Epidermal melanocyte (primary cell): ENCODE measurements at regions not wholly inside any gene's neighbourhood (a gene's known extent, or its start where the extent isn't known, plus 50 kb on each side); places are given as distances from the start of the nearest gene placed in this dataset.
"Not testable (repeated sequence)": the region's sequence is repeated elsewhere in the genome, so short reads cannot be mapped to it uniquely, and the experiment has no call there.

Experiments used
- DNase-seq: peaks from one replicate; pipeline ENCODE4 v3.0.0; 2011; ENCODE audit warnings: low spot score; ENCODE audit not compliant: insufficient read length

DNA sequence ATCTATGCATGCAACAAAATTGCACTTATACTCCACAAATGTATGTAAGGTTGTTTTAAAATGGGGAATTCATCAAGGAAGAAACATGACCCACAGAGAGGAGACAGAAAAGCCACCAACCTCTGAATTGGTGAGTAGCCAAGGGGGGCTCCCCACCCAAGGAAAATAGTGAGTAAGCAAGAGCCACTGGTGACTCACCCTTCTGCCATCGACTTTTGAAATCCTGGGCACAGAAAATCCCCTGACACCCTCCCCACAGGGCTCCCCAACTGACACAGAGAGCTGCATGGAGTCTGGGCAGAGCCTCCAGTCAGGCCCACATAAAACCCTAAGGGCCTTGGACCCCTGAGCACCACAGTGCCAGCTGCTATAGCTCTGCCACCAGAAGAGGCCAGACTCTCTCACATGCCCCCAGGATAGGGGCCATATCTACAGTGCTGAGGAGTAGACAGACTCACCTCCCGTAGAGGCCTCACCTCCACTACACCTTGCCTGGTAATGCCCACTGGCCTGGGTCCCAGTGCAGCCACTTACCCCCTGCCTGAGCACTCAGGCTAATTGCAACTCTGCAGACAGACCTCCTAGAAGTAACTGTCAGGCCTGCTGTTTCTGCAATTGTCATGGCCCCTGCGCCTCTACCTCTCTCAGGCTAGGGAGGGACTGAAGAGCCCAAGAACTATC, 244.7 kb upstream of the WSB1 start:
- DNase-seq, result no peak

DNA sequence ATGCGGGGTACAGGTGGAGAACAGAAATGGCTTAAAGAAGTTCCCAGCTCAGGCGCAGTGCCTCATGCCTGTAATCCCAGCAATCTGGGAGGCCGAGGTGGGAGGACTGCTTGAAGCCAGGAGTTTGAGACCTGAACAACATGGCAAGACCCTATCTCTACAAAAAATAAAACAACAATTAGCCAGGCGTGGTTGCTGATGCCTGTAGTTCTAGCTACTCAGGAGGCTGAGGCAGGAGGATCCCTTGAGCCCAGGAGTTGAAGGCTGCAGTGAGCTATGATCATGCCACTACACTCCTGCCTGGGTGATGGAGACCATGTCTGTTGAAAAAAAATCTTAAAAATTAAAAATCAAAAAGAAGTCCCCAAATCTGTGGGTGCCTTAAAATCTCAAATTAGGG, 228.3 kb upstream of the WSB1 start:
- no peak for DNase-seq

DNA sequence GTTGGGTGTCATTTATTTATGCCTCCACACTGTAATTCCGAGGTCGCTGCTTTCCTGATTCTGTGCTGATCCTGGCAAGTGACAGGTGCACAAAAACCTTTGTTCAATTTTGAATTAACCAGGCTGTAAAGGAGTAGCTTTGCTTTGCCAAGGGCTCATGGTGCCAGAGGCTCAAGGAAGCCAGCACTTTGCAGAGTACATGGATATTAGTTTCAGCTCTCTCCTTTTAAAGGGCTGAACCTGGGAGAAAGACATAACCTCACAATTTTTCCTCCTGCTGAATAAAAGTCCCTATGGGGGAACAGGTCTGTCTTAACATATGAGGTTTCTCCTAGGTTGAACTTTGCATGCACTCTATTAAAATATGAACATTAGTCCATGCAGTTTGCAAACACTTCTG, 227.6 kb upstream of the WSB1 start:
- no peak for DNase-seq

DNA sequence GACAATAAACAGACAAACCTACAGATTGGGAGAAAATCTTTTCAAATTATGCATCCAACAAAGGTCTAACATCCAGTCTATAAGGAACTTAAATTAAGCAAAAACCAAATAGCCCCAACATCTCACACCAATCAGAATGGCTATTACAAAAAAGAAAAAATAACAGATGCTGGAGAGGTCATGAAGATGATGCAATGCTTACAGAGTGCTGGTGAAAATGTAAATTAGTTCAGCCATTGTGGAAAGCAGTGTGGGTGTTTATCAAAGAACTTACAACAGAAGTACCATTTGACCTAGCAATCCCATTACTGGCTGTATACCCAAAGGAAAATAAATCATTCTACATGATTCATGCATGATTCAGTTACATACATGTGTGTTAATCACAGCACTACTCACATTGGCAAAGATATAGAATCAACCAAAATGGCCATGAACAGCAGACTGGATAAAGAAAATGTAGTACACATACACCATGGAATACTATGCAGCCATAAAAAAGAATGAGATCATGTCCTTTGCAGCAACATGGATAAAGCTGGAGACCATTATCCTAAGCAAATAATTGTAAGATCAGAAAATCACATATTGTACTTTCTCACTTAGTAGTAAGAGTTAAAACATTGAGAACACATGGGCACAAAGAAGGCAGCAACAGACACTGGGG, 223.9 kb upstream of the WSB1 start:
- DNase-seq, result no peak

DNA sequence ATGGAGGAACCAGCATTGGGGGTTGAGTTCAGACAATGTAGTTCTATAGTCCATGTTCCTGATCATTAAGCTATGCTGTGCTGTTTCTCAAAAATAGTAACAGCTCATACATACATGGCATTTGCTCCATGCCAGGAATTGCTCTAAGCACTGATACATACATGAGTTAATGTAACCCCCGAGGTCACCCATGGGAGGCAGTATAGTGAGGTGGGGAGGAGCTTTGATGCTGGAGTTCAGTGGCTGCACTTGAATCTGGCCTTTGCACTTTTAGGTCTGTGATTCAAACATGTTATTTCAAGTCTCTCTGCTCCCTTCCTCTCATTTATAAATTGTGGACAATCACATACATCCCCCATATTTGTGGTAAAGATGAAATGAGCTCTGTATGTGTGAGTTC, 223.1 kb upstream of the WSB1 start:
- no peak for DNase-seq

DNA sequence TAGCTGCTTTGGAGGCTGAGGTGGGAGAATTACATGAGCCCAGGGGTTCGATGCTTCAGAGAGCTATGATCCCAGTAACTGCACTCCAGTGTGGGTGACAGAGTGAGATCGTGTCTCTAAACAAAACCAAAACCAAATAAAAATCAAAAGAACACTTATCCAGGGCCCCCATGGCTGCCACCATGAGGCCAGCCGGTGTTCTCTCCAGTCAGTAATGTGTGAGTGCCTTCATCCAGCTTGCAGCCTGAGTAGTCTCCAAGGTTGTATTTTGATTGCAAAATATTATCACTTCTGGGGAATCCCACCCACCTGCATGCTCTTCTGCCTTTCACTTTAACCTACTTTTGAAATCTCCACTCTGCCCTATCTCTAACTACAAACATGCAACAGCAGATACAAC, 221.0 kb upstream of the WSB1 start:
- DNase-seq, result no peak

DNA sequence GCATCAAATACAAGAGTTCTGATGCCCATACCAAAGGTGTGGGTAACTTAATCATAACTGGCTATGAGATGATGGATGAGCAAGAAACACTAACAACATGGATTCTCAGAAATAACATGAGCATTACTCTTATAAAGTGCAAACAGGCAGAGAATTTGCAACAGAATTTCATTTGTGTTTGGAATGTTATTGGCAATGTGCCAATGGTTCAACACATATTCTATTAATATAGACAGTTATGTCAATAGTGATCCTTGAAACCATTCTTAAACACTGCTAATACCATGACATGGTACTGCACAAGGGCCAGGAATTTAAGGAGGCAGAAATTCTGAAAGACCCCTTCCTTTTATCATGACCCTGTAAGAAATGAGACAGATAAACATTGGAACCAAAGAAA, 217.1 kb upstream of the WSB1 start:
- no peak for DNase-seq

DNA sequence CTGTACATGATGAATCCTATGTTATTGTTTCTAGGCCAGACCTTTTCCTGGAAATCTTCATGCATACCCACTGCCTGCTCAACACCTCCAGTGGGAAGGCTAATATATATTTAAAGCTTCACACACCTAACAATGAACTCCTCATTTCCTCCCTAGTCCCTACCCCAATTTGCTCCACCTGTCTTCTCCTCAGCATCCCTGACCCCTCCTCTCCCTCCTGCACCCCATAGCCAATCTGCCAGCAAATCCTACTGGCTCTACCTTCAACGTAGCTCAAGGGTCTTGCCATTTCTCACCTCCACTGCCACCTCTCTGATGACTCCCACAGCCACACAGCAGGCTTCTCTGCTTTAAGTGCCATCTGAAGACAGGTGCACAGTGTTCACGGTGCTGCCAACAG, 215.6 kb upstream of the WSB1 start:
- DNase-seq, result no peak

DNA sequence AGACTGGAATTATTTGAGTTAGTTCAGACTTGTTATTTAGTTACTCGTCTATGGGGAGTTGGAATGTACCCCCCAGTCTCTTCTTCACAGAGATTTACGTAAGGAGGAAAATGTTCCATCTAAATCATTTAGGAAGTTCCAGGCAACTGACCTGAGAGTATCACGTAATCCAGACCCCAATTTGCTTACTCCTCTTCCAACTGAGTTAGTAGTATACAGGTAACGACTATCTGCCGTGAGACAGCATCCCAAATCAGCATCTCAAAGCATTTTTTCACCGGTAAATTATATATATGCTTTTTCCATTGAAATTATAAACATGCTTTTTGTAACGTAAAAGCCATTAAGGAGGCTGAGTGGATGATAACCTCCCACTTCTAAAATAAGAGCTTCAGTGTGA, 214.3 kb upstream of the WSB1 start:
- no peak for DNase-seq

DNA sequence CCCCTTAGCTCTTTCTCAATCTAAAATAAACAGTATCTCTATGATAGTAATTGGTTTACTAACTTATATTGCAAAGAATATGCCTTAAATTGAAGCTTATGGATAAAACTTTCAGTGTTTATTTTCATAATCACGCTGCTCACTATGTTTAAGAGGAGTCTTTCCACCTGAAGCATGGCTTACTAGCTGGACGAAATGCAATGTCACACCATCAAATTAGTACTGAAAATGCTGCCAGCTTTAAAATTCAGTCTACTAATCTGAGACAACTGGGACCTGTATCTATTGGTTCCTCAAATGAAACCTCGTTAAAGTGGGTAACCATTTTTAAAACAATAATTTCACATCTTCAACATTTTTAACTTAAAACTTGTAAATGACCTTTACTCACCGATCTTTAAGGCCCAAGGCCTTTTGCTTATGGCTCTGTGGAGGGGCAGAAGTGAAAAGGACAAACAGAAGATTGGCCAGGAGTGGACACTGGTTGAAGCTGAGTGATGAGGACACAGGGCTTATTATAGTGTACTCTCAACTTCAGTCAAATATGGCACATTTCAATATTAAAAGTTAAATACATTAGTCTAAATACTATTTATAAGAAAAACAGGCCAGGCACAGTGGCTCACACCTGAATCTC, 212.8 kb upstream of the WSB1 start:
- no peak for DNase-seq

DNA sequence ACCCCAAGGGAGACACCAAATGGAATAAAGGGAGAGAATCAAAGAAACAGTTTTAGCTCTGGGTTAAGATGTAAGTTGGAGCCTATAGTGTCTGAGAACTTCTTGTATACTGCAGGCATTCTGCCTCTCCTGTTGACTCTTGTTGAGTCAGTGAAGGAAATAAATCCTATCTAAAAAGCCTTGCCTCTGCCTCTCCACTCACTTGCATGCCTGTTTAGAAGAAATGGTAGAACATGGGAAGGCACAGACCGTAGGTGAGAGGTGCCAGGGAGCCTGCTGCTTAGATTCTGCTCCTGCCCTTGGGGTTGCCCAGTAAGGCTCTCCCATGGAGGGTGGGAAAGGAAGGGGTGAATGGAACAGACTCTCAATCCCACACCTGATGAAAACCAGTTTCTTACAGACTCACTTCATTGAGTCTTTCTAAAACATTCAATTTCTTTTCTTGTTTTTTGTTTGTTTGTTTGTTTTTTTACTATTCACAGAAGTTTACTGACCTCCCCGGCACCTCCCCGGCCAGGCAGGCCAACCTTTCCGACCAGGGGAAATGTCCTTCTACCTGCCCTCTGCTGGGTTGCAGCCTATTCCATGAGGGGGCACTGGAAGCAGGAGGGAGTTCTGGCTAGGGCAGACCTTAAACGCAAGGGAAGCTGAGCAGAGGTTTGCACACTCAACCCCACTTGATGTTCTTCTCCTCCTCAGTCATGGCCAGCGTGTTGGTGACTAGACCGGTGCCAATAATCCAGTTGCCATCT, 211.7 kb upstream of the WSB1 start:
- DNase-seq, result no peak

DNA sequence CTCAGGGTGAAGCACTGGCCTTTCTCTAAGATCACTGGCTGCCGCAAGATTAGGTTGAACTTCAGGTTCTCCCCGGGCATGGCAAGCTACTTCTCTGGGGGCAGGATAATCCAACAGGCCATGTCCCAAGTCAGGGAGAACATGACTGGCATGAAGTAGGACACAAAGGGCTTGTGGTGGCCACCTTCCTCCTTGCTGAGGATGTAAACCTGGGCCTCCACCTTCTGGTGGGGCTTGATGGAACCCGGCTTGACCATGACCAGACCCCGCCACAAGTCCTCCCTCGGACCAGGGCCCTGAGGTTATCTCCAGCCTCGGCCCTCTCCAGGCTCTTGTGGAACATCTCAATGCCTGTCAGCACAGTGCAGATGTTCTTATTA, 211.1 kb upstream of the WSB1 start:
- no peak for DNase-seq

DNA sequence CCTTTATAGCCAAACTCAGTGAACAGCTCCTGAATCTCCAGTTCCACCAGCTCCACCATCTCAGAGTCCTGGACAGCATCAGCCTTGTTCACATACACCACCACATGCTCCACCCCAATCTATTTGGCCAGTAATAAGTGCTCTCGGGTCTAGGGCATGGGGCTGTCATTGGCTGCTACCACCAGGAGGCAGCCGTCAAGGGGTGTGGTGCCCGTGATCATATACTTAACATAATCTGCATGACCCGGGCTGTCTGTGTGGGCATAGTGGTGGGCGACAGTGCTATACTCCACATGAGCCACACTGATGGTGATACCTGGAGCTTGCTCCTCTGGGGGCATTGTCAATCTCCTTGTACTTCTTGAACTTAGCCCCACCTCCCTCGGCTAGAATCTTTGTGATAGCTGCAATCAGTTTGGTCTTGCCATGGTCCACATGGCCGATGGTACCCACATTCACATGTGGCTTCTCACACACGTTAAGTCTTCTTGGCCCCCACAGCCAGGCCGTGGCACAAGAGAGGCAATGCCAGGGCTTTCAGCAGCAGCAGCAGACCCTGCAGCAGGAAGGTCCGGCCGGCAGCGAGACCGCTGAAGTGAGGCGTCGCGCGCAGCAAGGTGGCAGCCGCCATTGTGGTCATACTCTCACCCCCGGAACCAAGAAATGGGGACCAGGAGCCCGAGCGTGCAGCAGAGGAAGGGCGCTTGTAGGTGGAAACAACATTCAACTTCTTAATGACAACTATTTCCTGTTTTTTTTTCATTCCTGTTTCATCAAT, 210.3 kb upstream of the WSB1 start:
- DNase-seq, result no peak

DNA sequence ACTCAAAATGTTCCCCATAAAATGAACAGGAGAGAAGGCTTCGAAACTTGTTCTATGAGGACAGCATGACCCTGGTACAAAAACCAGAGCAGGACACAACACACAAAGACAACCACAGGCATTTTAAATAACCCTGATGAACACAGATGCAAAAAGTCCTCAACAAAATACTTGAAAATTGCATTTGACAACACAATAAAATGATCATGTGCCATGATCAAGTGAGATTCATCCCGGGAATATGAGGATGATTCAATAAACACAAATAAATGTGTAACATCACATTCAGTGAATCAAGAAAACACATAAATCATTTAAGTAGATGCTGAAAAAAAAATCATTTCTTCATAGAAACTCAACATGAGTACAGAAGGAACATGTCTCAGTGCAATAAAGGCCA, 208.4 kb upstream of the WSB1 start:
- DNase-seq, result no peak

DNA sequence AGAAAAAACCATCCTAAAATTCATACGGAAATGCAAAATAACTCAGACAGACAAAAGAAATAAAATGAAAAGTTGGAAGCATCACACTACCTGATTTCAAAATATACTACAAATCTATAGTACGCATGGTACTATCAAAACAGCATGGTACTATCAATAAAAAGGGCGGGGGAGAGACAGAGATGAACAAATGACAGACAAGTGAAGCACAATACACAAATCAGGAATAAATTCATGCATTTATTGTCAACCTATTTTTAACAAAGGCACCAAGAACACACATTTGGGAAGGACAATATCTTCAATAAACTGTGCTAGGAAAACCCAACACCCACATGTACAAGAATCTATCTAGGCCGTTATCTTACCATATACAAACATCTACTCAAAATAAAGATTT, 207.4 kb upstream of the WSB1 start:
- no peak for DNase-seq

DNA sequence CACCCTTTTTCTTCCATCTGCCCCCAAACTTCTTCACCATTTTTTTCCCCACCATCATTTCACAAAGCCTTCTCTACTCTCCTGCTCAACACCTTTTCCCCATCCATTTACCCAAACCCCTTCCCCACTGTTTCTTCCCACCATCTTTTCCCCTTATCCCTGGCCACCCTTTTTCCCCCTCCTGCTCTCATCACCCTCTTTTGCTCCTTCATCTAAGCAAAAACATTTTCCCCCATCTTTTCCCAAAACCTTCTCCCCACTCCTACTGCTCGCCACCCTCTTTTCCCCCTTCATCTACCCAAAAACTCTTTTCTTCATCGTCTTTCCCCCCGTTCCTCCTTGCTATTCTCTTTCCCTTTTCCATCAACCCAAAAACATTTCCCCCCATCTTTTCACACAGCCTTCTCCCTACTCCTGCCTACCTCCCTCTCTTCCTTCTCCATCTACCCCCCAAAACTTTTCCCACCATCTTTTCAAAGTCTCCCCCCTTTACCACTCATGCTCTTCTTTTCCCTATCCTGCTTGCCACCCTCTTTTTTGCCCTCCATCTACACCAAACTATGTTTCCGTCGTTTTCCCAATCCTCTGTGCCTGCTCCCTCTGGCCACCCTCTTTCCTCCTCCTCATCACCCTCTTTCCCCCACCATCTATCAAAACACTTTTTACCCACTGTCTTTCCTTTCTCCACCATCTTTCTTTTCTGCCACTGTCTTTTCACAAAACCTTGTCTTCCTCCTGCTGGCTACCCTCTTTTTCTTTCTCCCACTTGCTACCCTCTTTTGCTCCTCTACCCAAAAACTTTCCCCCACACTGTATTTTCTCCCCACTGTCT, 205.8 kb upstream of the WSB1 start:
- DNase-seq, result no peak

DNA sequence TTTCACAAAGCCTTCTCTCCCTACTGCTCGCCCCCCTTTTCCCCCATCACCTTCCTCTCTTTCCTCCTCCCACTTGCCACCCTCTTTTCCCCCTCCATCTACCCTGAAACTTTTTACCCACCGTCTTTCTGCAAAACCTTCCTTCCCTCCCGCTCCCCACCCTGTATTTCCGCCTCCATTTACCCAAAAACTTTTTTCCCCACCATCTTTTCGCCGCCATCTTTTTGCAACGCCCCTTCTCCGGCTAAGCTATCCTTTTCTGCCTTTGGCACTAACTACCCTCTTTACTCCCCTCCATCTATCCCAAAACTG, 205.2 kb upstream of the WSB1 start:
- no peak for DNase-seq

DNA sequence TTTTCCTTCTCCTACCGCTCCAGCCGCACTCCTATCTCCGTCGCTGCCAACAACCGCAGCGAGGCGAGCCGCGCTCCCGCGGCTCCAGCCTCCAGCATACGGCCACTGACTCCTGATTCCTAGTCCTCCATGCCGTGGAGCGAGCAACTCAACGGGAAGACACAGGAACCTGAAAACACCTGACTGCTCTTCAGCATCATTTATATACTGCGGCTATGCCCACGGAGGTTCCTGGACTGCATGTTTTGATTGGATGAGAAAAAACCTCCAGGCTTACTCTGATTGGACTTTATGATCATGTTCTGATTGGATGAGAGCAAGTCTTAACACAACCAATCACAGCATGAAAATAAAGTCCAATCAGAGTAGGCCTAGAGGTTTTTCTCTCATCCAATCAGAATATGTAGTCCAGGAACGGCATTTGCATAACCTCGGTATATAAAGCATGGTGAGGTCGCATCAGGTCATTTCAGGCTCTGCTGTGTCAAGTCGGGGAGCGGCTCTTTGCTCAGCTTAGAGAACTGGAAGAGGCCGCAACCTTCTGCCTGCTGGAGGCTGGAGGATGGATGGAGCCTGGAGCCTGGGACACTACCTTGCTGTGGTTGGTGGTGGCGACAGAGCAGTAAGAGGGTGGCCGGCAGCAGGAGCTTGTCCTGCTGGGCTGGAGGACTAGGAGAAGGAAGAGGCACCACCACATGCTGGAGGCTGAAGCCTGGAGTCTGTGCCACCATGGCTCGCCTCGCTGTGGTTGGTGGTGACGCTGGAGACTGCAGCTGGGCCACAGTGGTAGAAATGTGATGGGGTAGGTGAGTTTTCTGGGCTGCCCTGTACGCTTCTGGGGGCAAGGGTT, 204.6 kb upstream of the WSB1 start:
- not testable (repeated sequence) for DNase-seq

DNA sequence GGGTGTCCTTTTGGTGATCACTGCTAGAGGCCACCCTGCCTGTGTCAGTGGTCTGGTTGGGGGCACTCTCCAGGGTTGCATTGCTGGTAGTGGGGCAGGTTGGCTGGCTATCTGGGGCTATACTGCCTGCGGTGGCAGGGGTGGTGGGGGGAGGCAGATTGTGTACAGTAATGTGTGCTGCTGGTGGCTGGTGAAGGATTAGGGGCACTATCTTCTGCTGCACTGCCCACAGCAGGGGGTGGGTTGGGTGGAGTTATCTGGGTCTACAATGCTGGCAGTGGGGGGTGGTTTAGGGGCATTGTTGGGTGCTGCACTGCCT, 204.0 kb upstream of the WSB1 start:
- no peak for DNase-seq

DNA sequence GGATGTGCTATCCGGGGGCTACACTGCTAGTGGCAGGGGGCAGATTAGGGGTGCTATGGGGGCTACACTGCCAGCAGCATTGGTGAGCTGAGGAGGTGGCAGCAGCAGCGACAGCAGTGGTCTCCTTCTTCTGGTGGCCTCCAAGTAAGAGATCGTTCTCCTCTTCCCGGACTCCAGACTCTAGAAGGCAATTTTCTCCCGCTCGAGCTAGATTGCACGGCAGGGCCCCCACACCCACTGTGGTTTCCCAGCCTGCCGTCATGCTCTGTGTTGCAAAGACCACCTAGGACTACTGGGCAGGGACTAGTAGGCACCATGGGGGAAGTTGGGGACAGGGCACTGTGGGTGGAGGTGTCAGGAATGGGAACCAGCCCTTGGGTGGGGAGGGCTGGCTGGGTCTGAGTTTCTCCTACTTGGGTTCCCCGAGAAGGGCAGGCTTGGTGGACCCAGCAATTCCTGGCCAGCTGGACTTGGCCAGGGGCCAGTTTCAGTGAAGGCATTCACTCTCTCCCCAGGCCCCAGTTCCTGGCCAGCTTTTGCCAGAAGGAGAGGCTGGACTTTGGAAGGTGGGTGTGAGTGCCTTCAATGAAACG, 203.4 kb upstream of the WSB1 start:
- DNase-seq, result not testable (repeated sequence)
